ENCODE measurements at regions not wholly inside any gene's neighbourhood (a gene's known extent, or its start where the extent isn't known, plus 50 kb on each side); places are given as distances from the start of the nearest gene placed in this dataset.

DNA sequence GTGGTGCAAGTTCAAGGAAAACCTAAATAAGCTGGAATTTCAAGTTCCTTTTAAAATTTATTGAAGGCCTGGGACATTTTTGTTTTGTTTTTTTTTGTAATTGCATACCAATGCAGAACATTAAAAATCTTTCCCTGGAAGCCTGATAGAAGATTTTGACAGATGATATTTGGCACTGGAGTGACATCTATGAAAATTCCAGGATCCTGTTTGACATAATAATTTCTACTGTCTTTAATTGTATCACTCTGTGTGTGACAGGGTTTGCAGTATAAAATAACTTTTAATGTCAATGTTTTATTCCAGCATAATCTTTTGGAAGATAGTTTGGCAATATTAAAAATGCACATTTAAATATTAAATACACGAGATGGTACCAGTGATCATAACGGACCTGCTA, 514.2 kb upstream of the ACO1 start (continued):
- TF ChIP-seq, protein P1, sequence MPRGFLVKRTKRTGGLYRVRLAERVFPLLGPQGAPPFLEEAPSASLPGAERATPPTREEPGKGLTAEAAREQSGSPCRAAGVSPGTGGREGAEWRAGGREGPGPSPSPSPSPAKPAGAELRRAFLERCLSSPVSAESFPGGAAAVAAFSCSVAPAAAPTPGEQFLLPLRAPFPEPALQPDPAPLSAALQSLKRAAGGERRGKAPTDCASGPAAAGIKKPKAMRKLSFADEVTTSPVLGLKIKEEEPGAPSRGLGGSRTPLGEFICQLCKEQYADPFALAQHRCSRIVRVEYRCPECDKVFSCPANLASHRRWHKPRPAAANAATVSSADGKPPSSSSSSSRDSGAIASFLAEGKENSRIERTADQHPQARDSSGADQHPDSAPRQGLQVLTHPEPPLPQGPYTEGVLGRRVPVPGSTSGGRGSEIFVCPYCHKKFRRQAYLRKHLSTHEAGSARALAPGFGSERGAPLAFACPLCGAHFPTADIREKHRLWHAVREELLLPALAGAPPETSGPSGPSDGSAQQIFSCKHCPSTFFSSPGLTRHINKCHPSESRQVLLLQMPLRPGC (tag by site-specific recombination; IDR thresholded peaks at IDR 0.05) = no peak
- TF ChIP-seq ZNF16 (tag by site-specific recombination; IDR thresholded peaks at IDR 0.05; ENCODE audit: low read depth) (no peak), CTCF (tag by site-specific recombination; IDR thresholded peaks at IDR 0.05) (no peak), ZNF404 (tag by site-specific recombination; IDR thresholded peaks at IDR 0.05) (no peak), KLF16 (tag by site-specific recombination; IDR thresholded peaks at IDR 0.05) (no peak), HOXD13 (CRISPR knock-in tag; IDR thresholded peaks at IDR 0.05; ENCODE audit: borderline replicate concordance) (no peak), REST (tag by site-specific recombination; IDR thresholded peaks at IDR 0.05) (no peak), ZNF560 (tag by site-specific recombination; IDR thresholded peaks at IDR 0.05; ENCODE audit: borderline replicate concordance) (no peak), REPIN1 (tag by site-specific recombination; IDR thresholded peaks at IDR 0.05; ENCODE audit: low read depth) (no peak), ZNF274 (IDR thresholded peaks at IDR 0.05; ENCODE audit: low read length) (no peak), ZNF274 (tag by site-specific recombination; IDR thresholded peaks at IDR 0.05; ENCODE audit: borderline replicate concordance) (no peak), ZNF561 (tag by site-specific recombination; IDR thresholded peaks at IDR 0.05; ENCODE audit: borderline replicate concordance) (no peak)

DNA sequence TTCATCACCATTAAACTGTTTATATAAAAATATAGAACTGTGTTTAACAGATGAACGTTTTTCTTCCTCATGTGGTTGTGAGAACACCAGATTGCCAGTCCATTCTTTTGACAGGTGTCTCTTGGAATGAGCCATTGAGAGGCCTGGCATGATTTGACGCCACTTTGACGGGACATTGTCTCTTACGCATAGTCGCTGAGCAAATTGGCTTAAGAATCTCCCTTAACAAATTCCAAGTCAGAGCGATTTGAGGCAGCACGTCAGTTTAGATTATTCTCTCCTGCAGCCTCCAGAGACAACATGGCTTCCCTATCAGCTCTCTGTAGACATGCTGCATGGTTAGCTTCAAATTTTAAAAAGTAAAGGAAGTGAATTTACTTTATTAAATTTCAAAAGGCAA, 510.7 kb upstream of the ACO1 start:
- POLR2A ChIA-PET = no interaction called here
- H3K36me3 ChIP-seq (ENCODE audit: control insufficient read depth in 2 of 2, insufficient read depth in 1 of 2, low read length in 2 of 2) = no peaks in the 10 kb centered on the region
- CTCF ChIA-PET = no interaction called here
- no peak for TF ChIP-seq ATF2 (tag by site-specific recombination; IDR thresholded peaks at IDR 0.05; ENCODE audit: low read depth)
- TF ChIP-seq BCL11B (tag by site-specific recombination; IDR thresholded peaks at IDR 0.05; ENCODE audit: low read depth) = no peak
- TF ChIP-seq, protein P2, sequence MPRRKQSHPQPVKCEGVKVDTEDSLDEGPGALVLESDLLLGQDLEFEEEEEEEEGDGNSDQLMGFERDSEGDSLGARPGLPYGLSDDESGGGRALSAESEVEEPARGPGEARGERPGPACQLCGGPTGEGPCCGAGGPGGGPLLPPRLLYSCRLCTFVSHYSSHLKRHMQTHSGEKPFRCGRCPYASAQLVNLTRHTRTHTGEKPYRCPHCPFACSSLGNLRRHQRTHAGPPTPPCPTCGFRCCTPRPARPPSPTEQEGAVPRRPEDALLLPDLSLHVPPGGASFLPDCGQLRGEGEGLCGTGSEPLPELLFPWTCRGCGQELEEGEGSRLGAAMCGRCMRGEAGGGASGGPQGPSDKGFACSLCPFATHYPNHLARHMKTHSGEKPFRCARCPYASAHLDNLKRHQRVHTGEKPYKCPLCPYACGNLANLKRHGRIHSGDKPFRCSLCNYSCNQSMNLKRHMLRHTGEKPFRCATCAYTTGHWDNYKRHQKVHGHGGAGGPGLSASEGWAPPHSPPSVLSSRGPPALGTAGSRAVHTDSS (tag by site-specific recombination; IDR thresholded peaks at IDR 0.05) = no peak
- no peak for TF ChIP-seq ZNF610 (tag by site-specific recombination; IDR thresholded peaks at IDR 0.05; ENCODE audit: borderline replicate concordance)
- TF ChIP-seq ZNF707 (tag by site-specific recombination; IDR thresholded peaks at IDR 0.05) = no peak
- TF ChIP-seq ZNF473 (tag by site-specific recombination; IDR thresholded peaks at IDR 0.05) = no peak
- TF ChIP-seq ZBTB20 (tag by site-specific recombination; IDR thresholded peaks at IDR 0.05) = no peak
- no peak for TF ChIP-seq ZNF366 (tag by site-specific recombination; conservative IDR thresholded peaks at IDR 0.05)
- TF ChIP-seq, protein P3, sequence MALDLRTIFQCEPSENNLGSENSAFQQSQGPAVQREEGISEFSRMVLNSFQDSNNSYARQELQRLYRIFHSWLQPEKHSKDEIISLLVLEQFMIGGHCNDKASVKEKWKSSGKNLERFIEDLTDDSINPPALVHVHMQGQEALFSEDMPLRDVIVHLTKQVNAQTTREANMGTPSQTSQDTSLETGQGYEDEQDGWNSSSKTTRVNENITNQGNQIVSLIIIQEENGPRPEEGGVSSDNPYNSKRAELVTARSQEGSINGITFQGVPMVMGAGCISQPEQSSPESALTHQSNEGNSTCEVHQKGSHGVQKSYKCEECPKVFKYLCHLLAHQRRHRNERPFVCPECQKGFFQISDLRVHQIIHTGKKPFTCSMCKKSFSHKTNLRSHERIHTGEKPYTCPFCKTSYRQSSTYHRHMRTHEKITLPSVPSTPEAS (tag by site-specific recombination; IDR thresholded peaks at IDR 0.05) = no peak
- no peak for TF ChIP-seq ZNF155 (tag by site-specific recombination; IDR thresholded peaks at IDR 0.05)
- TF ChIP-seq KLF1 (tag by site-specific recombination; IDR thresholded peaks at IDR 0.05) = no peak
- TF ChIP-seq GLIS1 (tag by site-specific recombination; IDR thresholded peaks at IDR 0.05) = no peak
- no peak for TF ChIP-seq ZNF350 (tag by site-specific recombination; IDR thresholded peaks at IDR 0.05)
- no peak for TF ChIP-seq ZNF777 (tag by site-specific recombination; IDR thresholded peaks at IDR 0.05; ENCODE audit: borderline replicate concordance)

More for the DNA sequence above, 510.7 kb upstream of the ACO1 start:
- Histone ChIP-seq H3K27ac (ENCODE audit: extremely low read depth, low read depth, low read length) (no peak overlapping the region), H3K9me3 (ENCODE audit: control insufficient read depth, insufficient read depth, low read depth, low read length) (no peaks in the 10 kb centered on the region), H3K4me1 (ENCODE audit: control insufficient read depth, insufficient read depth, low read length) (no peaks in the 10 kb centered on the region), H3K4me3 (ENCODE audit: low read depth, low read length) (no peak overlapping the region)

Data from HEK293 (cell line).